ENCODE measurements at regions not wholly inside any gene's neighbourhood (a gene's known extent, or its start where the extent isn't known, plus 50 kb on each side); places are given as distances from the start of the nearest gene placed in this dataset.

DNA sequence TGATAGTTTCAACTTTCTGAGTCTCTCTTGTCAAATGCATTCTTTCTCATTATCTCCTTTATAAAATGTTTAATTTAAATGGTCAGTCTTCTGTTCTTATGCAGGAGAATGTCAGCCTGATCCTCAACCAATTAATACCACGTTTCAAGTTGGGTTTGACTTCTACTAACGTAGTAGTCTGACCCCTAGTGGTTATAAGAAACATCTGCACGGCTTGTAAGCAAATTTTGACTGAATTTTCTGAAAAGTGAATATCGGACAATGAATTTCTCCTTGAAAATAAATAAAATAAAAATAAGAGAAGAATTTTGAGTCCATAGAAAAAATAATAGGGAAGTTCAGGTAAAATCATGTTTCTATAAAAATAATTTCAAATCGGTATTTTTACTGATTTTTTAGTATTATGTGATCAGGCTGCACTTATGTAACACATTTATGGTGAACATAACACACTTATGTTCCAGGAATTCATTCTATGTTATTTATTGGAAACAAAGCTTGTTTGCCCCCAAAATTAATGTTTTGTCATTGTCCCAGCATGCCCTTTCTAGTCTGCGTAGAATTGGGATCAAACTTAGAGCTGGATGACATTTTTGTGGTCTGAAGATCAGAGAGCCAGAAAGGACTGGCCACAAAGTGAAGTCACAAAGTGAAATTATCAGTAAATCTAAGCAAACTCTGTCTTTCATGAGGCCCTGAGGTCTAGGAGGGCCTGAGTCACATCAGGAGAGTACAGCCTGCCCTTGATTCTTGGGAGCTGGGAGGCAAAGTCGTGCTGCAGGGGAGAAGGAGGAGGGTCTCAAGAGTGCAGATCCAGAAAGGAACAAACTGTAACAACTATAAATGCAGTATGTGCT, 101.2 kb upstream of the STXBP6 start:
- DNase-seq (ENCODE audit: low read depth in 2 of 2), result no peak

DNA sequence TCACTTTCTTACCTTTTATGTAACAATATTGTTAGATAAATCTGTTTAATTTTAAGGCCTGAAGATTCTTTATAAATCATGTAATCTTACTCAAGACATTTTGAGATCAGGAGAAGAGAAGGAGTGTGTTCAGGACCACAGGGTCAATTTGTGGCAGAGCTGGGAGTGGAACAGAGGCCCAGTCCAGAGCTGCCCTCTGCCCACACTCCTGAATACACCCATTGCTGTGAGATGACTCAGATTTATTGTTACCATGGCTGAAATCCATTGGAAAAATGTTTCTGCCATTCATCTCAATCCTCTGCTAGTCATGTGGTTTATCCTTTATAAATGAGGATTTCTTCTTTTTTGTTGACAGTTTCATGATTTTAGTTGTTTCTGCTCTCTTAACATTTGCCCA, 100.5 kb upstream of the STXBP6 start:
- no peak for DNase-seq (ENCODE audit: low read depth in 2 of 2)

DNA sequence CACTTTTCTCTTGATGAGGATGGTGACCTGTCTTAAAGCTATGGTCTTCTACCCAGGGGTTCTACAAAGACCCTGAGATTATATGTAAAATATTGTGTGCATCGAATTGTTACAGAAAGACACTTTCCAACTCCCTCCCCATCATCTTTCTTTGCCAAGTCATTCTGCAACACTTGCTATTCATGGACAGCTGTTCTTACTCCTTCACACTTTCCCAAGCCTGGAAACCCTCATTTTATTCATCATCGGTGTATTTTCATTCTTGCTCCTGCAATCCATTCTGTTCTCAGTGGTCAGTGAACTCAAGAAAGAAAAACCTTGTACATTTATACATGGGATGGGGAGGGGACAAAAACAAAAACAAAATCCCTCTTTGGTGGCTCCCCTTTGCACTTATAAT, 90.5 kb upstream of the STXBP6 start:
- no peak for DNase-seq (ENCODE audit: low read depth in 2 of 2)

DNA sequence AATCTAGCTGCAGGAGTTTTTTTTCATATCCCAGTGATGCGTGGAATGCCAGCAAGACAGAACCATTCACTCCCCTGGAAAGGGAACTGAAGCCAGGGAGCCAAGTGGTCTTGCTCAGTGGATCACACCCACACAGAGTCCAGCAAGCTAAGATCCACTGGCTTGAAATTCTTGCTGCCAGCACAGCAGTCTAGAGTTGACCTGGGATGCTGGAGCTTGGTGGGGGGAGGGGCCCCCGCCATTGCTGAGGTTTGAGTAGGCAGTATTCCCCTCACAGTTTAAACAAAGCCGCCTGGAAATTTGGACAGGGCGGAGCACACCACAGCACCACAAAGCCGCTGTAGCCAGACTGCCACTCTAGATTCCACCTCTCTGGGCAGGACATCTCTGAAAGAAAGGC, 86.9 kb upstream of the STXBP6 start:
- DNase-seq (ENCODE audit: low read depth in 2 of 2), result no peak

DNA sequence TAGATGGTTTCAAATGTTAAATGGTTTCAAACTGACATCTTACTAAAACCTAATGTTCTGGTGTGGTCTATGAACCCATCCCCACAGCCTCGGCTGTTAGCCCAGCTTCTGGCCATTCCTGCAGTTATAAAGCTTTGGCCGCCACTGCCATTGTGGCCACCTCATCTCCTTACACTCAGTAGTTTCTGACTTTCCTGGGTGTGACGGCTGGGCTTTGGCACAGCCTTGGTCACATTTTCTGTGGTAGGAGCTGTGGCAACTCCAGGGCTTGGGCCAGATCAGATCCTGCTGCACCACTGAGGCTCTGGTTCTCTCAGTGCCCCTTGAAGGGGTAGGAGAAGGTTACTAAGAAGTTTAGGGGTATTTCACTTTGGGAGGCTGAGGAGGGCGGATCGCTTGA, 84.2 kb upstream of the STXBP6 start:
- no peak for DNase-seq (ENCODE audit: low read depth in 2 of 2)

DNA sequence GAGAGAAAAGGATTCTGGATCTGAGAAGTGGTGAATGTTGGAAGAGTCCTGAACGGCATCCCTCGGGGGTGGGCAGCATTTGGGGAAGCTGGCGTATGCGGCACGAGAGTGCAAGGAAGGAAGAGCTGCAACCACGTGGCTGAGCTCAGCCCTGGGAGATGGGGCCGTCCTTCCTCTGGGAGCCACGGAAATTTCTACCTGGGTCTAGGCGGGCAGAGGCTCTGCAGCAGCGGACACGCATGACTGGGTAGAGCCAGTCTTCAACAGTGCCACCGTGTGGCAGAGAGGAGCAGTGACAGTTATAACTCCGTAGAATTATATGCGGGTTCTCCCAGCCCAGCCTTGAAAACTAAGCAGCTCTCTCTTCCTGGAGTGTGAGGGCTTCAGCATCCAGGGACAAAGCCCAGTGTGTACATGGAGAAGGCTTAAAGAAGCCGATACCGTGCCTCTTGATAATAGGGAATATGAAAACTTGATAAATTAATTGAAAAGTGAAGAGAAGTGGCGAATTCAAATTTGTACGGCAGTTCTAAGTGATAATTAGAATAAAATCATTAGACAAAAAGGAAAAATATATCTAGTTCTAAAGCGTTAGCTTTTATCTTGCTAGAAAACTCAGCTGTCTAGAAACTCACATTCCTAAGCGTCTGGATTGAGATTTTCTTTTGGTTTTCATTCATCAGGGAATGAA, 82.9 kb upstream of the STXBP6 start:
- peak; percentile 7 to 23 for DNase-seq (ENCODE audit: low read depth in 2 of 2)

DNA sequence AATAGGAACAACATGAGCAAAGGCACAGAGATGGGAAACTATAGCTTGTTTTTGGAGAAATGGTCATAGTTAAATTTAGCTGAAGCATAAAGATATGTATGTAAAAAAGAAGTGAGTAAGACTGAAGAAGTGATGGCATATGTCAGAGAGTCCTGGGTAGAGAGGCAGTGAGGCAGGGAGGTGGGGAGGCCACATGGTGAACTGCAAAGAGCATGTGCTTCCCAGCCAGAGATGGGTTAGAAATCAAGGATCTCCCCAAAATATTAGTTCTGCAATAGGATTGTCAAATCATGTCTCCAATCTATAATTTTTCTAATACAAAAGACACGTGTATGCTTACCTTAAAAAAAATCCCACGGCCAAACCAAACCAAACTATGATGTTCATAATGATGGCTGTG, 82.1 kb upstream of the STXBP6 start:
- DNase-seq (ENCODE audit: low read depth in 2 of 2), result no peak

DNA sequence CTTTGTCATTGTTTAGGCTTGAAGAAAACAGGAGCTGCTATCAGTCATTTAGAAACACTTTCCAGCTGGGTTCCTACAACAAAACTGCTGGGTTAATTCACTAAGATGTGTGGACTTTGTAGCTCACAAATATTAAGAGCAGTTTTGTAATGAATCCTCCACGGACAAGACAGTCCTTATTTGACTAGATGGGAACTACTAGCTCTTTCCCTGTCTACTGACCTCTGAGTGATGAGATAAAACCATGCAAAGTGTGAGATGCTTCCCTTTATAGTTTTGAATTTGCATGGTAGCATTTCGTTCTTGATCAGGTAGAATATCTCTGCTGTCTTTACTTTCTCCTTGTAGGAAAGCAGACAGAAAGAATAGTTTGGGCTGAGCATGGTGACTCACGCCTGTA, 72.9 kb upstream of the STXBP6 start:
- no peak for DNase-seq (ENCODE audit: low read depth in 2 of 2)

DNA sequence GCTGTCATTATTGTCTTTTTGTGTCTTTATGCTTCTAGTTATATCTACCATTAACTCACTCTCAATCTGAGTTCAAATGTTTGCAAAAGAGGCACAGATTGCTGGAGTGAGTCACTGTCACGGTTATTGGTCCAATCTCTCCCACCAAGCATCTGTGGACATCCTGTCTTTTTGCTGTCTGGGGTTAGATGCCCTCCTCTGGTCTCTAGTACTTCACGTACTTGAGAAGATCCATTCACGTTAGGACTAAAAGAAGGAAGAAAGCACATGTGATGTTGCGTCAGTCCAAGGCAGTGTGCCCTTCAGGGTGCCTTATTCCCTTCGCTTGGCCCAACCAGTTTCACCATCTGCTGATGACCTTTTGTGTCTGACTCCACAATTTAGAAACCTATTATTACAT, 72.3 kb upstream of the STXBP6 start:
- no peak for DNase-seq (ENCODE audit: low read depth in 2 of 2)

DNA sequence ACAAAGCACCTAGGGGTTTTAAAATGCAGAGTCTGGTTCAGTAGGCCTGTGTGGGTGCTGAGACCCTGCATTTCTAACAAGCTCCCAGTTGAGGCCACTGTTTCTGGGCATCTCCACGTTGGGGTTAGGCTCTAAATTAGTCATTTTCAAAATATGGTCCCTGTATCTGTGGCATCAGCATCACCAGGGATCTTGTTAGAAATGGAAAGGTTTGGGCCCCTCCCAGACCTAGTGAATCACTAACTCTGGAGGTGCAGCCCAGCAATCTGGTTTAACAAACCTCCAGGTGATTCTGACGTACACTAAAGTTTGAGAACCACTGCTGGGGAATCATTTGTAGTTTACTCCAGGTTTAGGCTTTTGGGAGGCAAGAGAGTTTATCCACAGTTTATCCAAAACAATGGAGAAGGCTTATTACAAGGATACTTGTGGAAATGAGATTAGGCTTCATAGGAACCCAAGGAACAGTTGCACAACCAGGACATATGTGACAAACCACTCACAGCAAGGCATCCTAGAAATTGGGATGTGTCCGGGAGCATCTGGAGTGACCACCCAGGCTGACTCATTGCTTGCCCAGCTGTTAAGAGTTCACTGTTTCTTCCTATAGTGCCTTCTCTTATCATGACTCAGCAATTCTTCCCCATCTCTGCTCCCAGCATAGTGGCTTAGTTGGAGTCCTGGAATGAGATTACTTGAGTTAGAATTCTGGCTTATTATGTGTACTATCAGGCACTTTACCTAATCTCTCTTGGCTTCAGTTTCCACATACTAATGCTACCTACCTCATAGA, 71.6 kb upstream of the STXBP6 start:
- DNase-seq (ENCODE audit: low read depth in 2 of 2), result no peak

DNA sequence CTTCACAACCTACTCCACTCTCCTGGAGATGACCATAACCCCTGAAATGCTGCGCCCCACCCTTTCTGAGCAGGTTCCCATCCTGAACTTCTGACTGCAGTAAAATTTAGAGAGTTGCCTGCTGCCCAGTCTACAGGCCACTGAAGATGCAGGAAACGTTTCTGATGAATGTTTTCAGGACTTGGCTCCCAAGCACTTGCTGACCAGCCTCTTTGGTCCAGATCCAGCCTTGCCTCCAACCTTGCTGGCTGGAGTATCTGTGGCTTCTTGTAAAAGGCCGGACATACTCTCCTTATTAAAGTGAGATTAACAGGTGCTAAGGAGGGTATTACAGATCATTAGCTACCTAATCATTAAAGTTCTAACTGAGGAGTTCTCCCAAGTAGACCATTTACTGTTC, 70.3 kb upstream of the STXBP6 start:
- no peak for DNase-seq (ENCODE audit: low read depth in 2 of 2)

DNA sequence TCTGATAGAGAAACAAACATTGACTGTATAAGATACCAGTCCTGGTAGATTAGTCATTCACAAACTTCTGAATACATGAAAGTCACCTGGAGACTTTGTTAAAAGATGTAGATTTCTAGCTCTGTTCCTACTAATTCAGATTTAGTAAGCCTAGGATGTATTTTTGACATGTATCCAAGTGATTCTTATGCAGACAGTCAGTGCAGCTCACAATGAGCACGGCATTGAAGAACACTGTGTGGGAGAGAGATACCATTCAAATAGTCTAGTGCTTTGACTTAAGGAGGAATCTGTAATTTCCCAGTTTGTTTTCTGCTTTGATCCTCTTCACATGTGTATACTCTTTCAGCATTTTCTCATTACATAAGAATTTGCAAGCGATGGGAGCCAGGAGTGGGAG, 68.7 kb upstream of the STXBP6 start:
- no peak for DNase-seq (ENCODE audit: low read depth in 2 of 2)

DNA sequence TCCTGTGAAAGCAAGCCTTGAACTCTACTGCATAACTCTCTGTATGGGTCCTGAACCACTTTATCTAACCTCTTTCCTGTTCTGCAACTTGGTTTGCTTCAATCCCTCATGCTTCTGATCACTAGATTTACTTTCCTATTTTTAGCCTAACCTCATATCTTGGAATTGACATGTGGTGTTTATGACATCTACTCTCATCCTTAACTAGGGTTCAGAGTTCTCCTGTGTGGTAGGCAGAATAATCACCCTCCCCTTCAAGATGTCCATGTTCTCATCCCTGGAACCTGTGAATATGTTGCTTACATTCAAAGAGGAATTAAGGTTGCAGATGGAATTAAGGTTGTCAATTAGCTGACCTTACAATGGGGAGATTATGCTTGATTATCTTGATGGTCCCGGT, 67.4 kb upstream of the STXBP6 start:
- no peak for DNase-seq (ENCODE audit: low read depth in 2 of 2)

DNA sequence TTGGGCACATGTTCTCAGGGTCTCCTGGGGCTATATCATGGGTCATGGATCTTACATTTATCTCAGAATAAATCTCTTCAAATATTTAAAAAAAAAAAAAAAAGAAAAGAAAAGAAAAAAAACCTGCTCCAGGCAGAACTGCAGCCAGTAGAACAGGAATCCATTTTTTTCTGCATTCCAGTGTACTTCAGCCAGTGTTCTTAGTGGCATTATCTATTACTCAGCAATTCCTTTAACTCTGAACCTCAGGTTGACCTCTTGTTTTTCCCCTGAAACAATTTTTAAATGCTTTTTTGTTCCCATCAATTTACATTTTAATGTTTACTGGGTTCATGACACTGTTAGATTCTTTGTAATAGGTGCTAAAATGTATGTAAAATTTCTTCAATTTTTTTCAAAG, 66.7 kb upstream of the STXBP6 start:
- DNase-seq (ENCODE audit: low read depth in 2 of 2), result no peak

DNA sequence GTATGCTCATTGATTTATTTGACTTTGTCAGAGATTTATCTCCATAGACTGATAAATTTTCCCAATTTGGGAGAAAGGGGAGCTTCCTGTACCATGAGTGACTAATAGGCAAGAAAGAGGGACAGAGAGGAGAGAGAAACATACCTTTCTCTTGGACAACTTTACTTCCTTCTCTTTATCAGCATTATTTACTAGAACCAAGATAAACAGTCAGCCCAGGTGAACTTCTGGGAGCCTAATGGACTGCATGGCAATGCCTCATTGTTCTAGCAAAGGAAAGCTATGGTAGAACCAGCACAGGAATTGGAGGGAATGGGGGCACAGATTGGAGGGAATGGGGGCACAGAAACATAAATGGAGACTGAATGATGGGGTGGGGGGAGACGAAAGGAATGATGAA, 63.4 kb upstream of the STXBP6 start:
- no peak for DNase-seq (ENCODE audit: low read depth in 2 of 2)

DNA sequence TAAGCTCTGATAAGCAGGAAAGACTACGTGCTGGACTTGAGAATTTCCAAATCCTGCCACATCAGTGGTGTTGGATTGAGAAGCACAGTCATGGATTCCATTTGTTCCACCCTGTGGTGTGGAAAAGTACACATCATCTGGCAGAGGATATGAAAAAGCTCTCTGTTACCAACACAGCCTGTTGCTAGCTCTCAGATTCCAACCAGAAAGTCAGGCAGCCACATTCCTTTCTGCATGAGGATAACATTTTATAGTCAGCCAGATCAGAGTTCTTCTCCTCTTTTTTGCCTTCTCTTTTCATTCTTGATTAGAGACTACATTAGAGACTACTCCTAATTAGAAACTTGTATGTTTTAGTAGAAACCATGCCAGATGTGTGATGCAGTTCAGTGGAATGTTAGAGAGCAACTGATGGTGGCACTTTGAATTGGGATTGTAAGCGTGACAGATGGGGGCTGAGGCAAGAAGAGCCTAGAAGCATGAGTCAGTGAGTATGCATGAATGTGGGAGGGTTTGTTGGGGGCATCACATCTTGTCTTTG, 61.2 kb upstream of the STXBP6 start:
- no peak for DNase-seq (ENCODE audit: low read depth in 2 of 2)

DNA sequence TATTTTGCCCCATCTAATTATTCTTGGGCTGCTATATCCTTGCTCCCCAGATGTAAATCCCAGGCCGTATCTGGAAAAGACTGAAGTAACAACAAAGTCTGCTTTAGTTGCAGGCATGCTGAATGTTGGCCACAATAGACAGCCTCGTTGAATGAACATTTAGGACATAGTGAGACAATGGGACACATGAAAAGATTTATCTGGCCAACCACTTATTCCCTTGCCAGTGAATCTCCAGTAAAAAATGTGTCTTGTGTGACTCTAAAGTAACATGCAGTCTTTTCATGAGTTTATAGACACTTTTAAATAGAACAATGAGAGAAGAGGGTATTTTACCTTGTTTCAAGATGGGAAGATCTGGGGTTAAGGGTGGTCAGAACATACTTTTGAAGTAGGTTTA, 60.2 kb upstream of the STXBP6 start:
- DNase-seq (ENCODE audit: low read depth in 2 of 2), result no peak

DNA sequence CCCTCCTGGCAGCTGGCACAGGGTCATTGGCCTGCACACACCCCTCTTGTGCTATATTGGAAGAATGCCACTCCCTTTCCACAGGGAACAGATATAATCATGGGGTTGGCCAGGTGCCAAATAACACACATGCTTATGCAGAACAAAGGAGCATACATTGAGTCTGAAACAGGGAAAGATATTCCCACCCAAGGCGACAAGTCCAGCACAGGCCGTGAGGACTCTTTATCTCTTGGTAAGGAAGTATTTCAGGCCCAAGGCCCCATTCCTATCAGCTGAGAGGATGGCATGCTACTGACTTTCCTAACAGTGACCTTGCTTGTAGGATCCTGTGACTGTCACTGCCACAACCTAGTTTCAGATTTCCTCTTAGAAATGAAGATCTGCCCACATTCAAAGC, 59.0 kb upstream of the STXBP6 start:
- DNase-seq (ENCODE audit: low read depth in 2 of 2), result no peak

DNA sequence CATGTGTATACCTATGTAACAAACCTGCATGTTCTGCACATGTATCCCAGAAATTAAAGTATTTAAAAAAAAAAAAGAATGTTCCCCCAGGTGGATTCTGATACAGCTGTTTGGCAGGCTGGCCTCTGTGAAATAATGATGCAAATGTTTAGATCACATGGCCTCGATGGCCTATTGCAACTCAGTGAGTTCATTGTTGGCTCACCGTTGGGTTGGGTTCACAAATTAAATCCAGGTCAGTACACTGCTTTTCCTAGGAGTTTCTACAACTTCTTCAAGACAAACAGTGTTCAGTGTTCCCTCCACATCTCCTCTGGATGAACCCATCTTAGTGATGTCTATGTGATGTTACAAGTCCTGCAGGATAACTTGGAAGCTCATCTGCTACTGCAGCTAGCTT, 58.3 kb upstream of the STXBP6 start:
- no peak for DNase-seq (ENCODE audit: low read depth in 2 of 2)

DNA sequence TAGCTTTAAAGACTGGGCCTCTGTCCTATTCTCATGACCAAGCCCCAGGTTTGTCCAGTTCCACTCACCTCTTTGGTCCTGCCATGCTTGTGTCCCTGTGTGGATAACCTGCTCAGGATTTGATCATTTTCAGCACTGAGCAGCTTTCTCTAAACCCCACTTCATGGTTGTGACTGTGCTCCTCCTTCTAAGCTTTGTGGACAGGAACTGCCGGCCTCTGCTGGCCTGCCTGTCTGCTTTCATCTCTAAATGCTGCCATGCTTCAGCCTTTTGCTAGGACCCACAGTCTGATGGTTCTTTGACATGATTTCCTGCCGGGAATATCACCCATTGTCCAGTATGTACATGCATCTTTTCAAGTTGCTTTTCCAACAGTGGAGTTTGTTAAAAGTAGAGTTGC, 53.9 kb upstream of the STXBP6 start:
- DNase-seq (ENCODE audit: low read depth in 2 of 2), result no peak

DNA sequence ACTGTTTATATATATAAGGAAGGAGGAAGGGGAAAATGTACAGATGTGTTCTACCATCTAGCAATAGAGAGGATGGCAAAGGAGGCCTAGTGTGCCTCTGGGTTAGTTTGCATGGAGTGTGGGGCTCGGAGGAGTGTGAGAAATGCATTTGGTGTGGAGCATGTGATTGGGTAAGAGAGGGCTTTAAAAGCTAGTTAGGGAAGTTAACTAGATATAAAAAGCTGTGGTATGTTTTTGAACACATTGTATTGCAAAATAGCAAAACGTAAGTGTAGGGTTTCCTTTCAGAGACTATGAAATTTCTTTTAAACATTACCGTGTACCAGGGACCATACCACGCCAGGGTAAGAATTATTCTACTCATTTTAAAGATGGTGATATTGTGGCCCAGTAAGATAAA, 53.3 kb upstream of the STXBP6 start:
- no peak for DNase-seq (ENCODE audit: low read depth in 2 of 2)

DNA sequence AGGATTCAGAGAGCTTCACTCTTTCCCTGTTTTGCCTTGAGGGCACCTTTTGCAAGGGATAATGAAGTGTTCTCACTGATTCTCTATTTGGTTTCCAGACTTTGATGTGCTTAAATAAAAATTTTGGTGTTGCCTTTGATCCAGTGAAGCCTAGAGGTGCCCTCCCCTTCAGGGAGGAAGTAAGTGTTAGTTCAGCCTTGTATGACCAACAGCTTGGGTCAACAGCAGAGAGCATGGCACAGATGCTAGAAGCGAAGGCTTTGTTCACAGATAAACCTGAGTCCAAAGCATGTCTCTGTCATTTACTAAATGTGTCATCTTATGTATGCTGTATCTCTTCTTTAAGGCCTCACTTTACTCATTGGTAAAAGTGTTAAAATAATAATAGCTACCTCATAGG, 52.8 kb upstream of the STXBP6 start:
- DNase-seq (ENCODE audit: low read depth in 2 of 2), result no peak

DNA sequence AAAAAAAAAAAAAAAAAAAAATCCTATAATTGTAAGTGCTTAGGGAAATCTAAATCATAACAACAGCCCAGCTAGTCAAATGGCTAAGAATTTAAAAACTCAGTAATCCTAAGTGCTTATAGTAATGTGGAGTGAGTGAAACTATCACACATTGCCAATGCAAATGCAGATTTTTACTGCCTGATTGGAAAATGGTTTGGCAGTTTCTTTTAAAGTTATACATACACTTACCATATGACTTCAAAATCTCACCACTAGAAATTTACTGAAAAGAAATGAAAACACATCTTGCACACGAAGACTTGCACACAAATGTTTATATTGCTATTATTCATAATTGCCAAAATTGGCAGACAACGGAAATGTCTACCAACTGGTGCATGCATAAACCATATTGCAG, 51.3 kb upstream of the STXBP6 start:
- no peak for DNase-seq (ENCODE audit: low read depth in 2 of 2)
